ENCODE measurements at regions not wholly inside any gene's neighbourhood (a gene's known extent, or its start where the extent isn't known, plus 50 kb on each side); places are given as distances from the start of the nearest gene placed in this dataset.

DNA sequence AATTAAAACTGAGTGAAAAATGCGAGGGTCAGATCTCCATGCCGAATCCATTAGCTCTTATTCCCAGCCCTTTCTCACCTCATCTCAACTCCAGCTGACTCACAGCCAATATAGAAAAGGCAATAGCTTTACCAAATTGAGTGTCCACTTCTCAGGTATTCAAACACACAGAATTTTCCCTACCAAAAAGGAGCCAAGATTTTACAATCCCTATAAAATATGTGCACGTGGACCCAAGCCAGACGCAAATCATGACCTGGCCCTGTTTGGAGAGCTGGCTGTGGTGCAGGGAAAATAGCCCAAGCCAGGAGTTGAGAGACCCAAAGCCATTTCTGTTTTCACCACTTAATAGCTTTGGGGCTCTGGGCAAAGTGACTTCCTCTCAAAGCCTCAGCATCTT is 379.7 kb upstream of the AUTS2 start:
- TF ChIP-seq, protein P1, sequence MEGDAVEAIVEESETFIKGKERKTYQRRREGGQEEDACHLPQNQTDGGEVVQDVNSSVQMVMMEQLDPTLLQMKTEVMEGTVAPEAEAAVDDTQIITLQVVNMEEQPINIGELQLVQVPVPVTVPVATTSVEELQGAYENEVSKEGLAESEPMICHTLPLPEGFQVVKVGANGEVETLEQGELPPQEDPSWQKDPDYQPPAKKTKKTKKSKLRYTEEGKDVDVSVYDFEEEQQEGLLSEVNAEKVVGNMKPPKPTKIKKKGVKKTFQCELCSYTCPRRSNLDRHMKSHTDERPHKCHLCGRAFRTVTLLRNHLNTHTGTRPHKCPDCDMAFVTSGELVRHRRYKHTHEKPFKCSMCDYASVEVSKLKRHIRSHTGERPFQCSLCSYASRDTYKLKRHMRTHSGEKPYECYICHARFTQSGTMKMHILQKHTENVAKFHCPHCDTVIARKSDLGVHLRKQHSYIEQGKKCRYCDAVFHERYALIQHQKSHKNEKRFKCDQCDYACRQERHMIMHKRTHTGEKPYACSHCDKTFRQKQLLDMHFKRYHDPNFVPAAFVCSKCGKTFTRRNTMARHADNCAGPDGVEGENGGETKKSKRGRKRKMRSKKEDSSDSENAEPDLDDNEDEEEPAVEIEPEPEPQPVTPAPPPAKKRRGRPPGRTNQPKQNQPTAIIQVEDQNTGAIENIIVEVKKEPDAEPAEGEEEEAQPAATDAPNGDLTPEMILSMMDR (IDR thresholded peaks at IDR 0.05): no peak
- TF ChIP-seq POLR2A (IDR thresholded peaks at IDR 0.05): no peak
